A549 (cell line): ENCODE measurements at regions not wholly inside any gene's neighbourhood (a gene's known extent, or its start where the extent isn't known, plus 50 kb on each side); places are given as distances from the start of the nearest gene placed in this dataset.

Source experiments
- ATAC-seq, 2 experiments: fragments of 200-7000 bp in 1 of 2; fragments of >200 bp in 1 of 2; cut with Nextera tagmentation in 1 of 2; cut with Tn5 transposase in 1 of 2; 3 replicates each; pipeline versions ENCODE4 v1.8.0 to v1.9.1; 2018 to 2020; ENCODE audit warnings: mild to moderate bottlenecking in 1 of 2, moderate library complexity in 1 of 2
- CTCF ChIA-PET: fragments of 300-600 bp; sonication (Branson Sonifier 250); formaldehyde crosslinking; extraction: SDS; loops from one replicate; lab custom pipeline; 2021; ENCODE audit warnings: antibody characterized with exemption, inconsistent platforms; lab: Yijun Ruan, JAX
- POLR2A ChIA-PET: fragments of 350-600 bp; formaldehyde crosslinking; extraction: SDS; loops from one replicate; lab custom pipeline; 2021; ENCODE audit warnings: antibody characterized with exemption, inconsistent platforms; lab: Yijun Ruan, JAX
- DNase-seq, 2 experiments: peaks; one replicate each; pipeline versions ENCODE4 v3.0.0 to v3.0.0-alpha.2; 2011 to 2016; ENCODE audit warnings: low read depth in 1 of 2, low spot score in 1 of 2
- FAIRE-seq: peaks from 2 replicates; lab custom pipeline; 2011; peaks lifted over from hg19 to GRCh38; lab: Jason Lieb, UNC
- H3K27ac ChIP-seq, 2 experiments: fragments of >200 bp; sonication (Bioruptor Twin); formaldehyde crosslinking; 3 replicates each; pipeline ENCODE4 v1.5.1; 2016 to 2017
- H3K4me1 ChIP-seq: fragments of >200 bp; sonication (Bioruptor Twin); formaldehyde crosslinking; 3 replicates; pipeline ENCODE4 v1.6.1; 2016
- H3K4me2 ChIP-seq: fragments of >200 bp; sonication (Bioruptor Twin); formaldehyde crosslinking; 3 replicates; pipeline ENCODE4 v1.6.1; 2016
- H3K4me3 ChIP-seq: fragments of >200 bp; sonication (Bioruptor Twin); formaldehyde crosslinking; 3 replicates; pipeline ENCODE4 v1.5.1; 2016
- H3K9me3 ChIP-seq: fragments of >200 bp; sonication (Bioruptor Twin); formaldehyde crosslinking; 3 replicates; pipeline ENCODE4 v1.6.1; 2016
- BHLHE40 ChIP-seq: IDR thresholded peaks from 2 replicates; pipeline ENCODE4 v1.6.1; 2012; ENCODE audit warnings: low read depth, low read length, inconsistent platforms
- CBX2 ChIP-seq: fragments of 200-600 bp; sonication (generic); IDR thresholded peaks from 2 replicates; pipeline ENCODE4 v1.6.1; 2016; ENCODE audit warnings: low read depth, mild to moderate bottlenecking, borderline replicate concordance
- CHD2 ChIP-seq: fragments of 150-350 bp; IDR thresholded peaks from 2 replicates; pipeline ENCODE4 v1.6.1; 2014; ENCODE audit warnings: low read length; ENCODE audit not compliant: partially characterized antibody
- CTCF ChIP-seq: fragments of >200 bp; sonication (Bioruptor Twin); formaldehyde crosslinking; IDR thresholded peaks from 3 replicates; pipeline ENCODE4 v1.5.1; 2016
- EP300 ChIP-seq, 2 experiments: fragments of >200 bp; sonication (Bioruptor Twin); formaldehyde crosslinking; IDR thresholded peaks; 2 replicates in 1 of 2; 3 replicates in 1 of 2; pipeline ENCODE4 v1.6.1; 2016 to 2017
- FOSB ChIP-seq: fragments of 250-450 bp; sonication (Bioruptor Pico); IDR thresholded peaks from 2 replicates; pipeline ENCODE4 v1.5.0; 2020; ENCODE audit warnings: mild to moderate bottlenecking, moderate library complexity
- FOXS1 ChIP-seq: fragments of 250-450 bp; sonication (Bioruptor Pico); IDR thresholded peaks from 2 replicates; pipeline ENCODE4 v1.5.0; 2020; ENCODE audit warnings: mild to moderate bottlenecking, moderate library complexity
- HEYL ChIP-seq: fragments of 250-450 bp; sonication (Bioruptor Pico); IDR thresholded peaks from 2 replicates; pipeline ENCODE4 v1.8.0; 2021; ENCODE audit warnings: mild to moderate bottlenecking, moderate library complexity
- HOXA7 ChIP-seq: fragments of 250-450 bp; sonication (Bioruptor Pico); IDR thresholded peaks from 2 replicates; pipeline ENCODE4 v1.5.0; 2020; ENCODE audit warnings: mild to moderate bottlenecking, moderate library complexity
- JUN ChIP-seq, 2 experiments: fragments of >200 bp; sonication (Bioruptor Twin); formaldehyde crosslinking; IDR thresholded peaks; 2 replicates in 1 of 2; 3 replicates in 1 of 2; pipeline ENCODE4 v1.6.1; 2016 to 2017
- KDM5A ChIP-seq: fragments of 200-600 bp; sonication (generic); IDR thresholded peaks from 2 replicates; pipeline ENCODE4 v1.6.1; 2016; ENCODE audit warnings: antibody characterized with exemption, mild to moderate bottlenecking
- MAZ ChIP-seq: fragments of 150-350 bp; IDR thresholded peaks from 2 replicates; pipeline ENCODE4 v1.6.1; 2014; ENCODE audit warnings: antibody characterized with exemption, low read depth, low read length, borderline replicate concordance
- PHF8 ChIP-seq: fragments of 200-600 bp; sonication (generic); IDR thresholded peaks from 2 replicates; pipeline ENCODE4 v1.6.1; 2016; ENCODE audit warnings: low read depth, mild to moderate bottlenecking, antibody characterized with exemption, moderate library complexity, borderline replicate concordance
- SMC3 ChIP-seq: fragments of >200 bp; sonication (Bioruptor Twin); formaldehyde crosslinking; IDR thresholded peaks from 3 replicates; pipeline ENCODE4 v1.6.1; 2018; ENCODE audit warnings: inconsistent platforms
- TFCP2L1 ChIP-seq: fragments of 250-450 bp; sonication (Bioruptor Pico); IDR thresholded peaks from 2 replicates; pipeline ENCODE4 v1.5.0; 2021; ENCODE audit warnings: mild to moderate bottlenecking
- TP53 ChIP-seq: fragments of 250-450 bp; sonication (Bioruptor Pico); IDR thresholded peaks from 2 replicates; pipeline ENCODE4 v1.5.0; 2021; ENCODE audit warnings: mild to moderate bottlenecking, moderate library complexity
- USF2 ChIP-seq: fragments of 450-650 bp; IDR thresholded peaks from 2 replicates; pipeline ENCODE4 v1.6.1; 2014; ENCODE audit warnings: antibody characterized with exemption
- WGBS: methylation state at CpG from one replicate; pipeline ENCODE4 v1.1.6; 2017; ENCODE audit errors: missing lambda C conversion rate; 5-methylcytosine and 5-hydroxymethylcytosine counted together
- TF ChIP-seq, protein P1 (sequence below): fragments of >200 bp; sonication (Bioruptor Twin); formaldehyde crosslinking; IDR thresholded peaks from 2 replicates; pipeline ENCODE4 v1.6.1; 2016
- TF ChIP-seq, protein P2 (sequence below): IDR thresholded peaks from 2 replicates; pipeline ENCODE4 v1.6.1; 2012
- TF ChIP-seq, protein P3 (sequence below): IDR thresholded peaks from 2 replicates; pipeline ENCODE4 v1.6.1; 2012; ENCODE audit warnings: low read depth, borderline replicate concordance

DNA sequence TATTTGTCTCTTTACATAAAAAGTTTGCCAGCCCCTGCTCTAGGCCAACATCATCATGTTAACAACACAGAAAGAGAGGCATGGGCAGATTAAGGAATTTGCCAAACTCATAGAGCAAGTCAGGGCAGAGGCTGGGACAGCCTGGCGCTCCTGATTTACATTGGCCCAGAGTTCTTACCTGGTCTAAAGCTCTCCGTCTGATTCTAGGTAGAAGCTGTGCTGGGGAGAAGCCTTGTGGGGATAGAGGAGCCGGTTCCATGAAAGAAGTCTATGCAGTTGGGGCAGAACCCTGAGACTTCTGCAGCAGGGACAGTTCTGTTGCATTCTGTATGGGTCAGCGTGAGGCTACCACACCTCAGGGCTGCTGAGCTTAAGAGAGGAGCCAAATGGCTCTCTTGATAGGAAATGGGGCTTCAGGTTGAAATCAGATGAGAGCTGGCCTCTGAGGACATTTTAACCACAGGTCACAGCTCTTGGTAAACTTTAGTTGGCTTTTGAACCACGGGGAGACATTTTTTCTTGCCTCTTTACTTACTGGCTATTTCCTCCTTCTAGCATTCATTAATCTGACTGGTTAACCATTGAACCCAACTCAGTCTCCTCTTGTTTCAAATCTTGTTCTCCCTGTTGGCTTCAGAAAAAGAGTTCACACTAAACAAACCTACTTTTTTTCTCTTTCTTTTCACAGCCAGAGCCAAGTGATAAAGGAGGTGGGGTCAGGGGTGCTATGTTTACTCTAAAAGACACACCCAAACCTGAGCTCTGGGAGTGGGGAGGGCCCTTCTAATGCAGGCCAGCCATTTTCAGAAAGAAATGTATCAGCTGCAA is 250.7 kb downstream of the OPA1 start:
- DNase-seq = peak in 1 of 2 experiments; percentile 61
- Histone ChIP-seq H3K9me3 (no peaks in the 10 kb centered on the region), H3K4me3 (no peak overlapping the region), H3K4me2 (peak overlapping the region; percentile 39), H3K27ac (peak overlapping the region; percentile 52 to 71), H3K4me1 (peaks cover 19% of the 10 kb centered on the region)
- peak in 1 of 2 experiments; percentile 66; a peak in 3 of 6 replicates for ATAC-seq
- ChIA-PET POLR2A (no interaction called here), CTCF (interaction anchor here (1.0 to 1.1 kb wide), 2 partner anchors 62 to 97 kb away, joined by 3 read pairs; no protein-coding TSS in a partner anchor)
- 49% methylated on average over 3 of the region's 5 CpGs for WGBS
- TF ChIP-seq CBX2 = no peak
- TF ChIP-seq TFCP2L1 (CRISPR knock-in tag) = no peak
- TF ChIP-seq CHD2 = no peak
- TF ChIP-seq USF2 = no peak
- TF ChIP-seq FOXS1 (CRISPR knock-in tag) = no peak
- no peak for FAIRE-seq

- 72% methylated on average over 3 of the region's 3 CpGs for WGBS
- FAIRE-seq (no peak), DNase-seq (no peak)
- CTCF ChIA-PET = interaction anchor here (1.1 to 1.2 kb wide), 2 partner anchors 63 to 489 kb away, joined by 3 to 4 read pairs; no protein-coding TSS in a partner anchor
- H3K4me2 ChIP-seq = peak overlapping the region; percentile 39
- H3K27ac ChIP-seq = peak overlapping the region; percentile 52 to 71; a peak in 4 of 6 replicates
- H3K4me1 ChIP-seq = peaks cover 19% of the 10 kb centered on the region
- H3K9me3 ChIP-seq = no peaks in the 10 kb centered on the region
- TF ChIP-seq EP300 (IDR thresholded peaks at IDR 0.05) = no peak
- TF ChIP-seq JUN (IDR thresholded peaks at IDR 0.05) = no peak
- no peak for TF ChIP-seq CTCF
- TF ChIP-seq KDM5A = no peak
- TF ChIP-seq SMC3 = no peak
- TF ChIP-seq, all 56 proteins: peak for 0
- ATAC-seq = no peak
- H3K4me3 ChIP-seq = no peak overlapping the region
- POLR2A ChIA-PET = no interaction called here
Observed at GRCh38 chr3:193844472-193844871, 251.5 kb downstream of the OPA1 start.

GRCh38 chr3:193845144-193845543 is 252.1 kb downstream of the OPA1 start:
- 72% methylated on average over 4 of the region's 4 CpGs for WGBS
- ChIA-PET POLR2A (no interaction called here), CTCF (interaction anchor here (1.1 to 1.2 kb wide), 3 partner anchors 64 to 488 kb away, joined by 3 to 4 read pairs (median 4); no protein-coding TSS in a partner anchor)

More at GRCh38 chr3:193845144-193845543, 252.1 kb downstream of the OPA1 start:
- TF ChIP-seq TP53 (CRISPR knock-in tag) = no peak
- TF ChIP-seq, protein P1, sequence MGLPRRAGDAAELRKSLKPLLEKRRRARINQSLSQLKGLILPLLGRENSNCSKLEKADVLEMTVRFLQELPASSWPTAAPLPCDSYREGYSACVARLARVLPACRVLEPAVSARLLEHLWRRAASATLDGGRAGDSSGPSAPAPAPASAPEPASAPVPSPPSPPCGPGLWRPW = no peak
- no peak for TF ChIP-seq FOXS1 (CRISPR knock-in tag)
- TF ChIP-seq MAZ = no peak
- TF ChIP-seq PHF8 = no peak
- TF ChIP-seq HOXA7 (CRISPR knock-in tag) = no peak
- TF ChIP-seq BHLHE40 = no peak
- TF ChIP-seq, protein P2, sequence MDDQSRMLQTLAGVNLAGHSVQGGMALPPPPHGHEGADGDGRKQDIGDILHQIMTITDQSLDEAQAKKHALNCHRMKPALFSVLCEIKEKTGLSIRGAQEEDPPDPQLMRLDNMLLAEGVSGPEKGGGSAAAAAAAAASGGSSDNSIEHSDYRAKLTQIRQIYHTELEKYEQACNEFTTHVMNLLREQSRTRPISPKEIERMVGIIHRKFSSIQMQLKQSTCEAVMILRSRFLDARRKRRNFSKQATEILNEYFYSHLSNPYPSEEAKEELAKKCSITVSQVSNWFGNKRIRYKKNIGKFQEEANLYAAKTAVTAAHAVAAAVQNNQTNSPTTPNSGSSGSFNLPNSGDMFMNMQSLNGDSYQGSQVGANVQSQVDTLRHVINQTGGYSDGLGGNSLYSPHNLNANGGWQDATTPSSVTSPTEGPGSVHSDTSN = no peak
- TF ChIP-seq HEYL = no peak
- TF ChIP-seq, protein P3, sequence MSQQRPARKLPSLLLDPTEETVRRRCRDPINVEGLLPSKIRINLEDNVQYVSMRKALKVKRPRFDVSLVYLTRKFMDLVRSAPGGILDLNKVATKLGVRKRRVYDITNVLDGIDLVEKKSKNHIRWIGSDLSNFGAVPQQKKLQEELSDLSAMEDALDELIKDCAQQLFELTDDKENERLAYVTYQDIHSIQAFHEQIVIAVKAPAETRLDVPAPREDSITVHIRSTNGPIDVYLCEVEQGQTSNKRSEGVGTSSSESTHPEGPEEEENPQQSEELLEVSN = no peak
- TF ChIP-seq FOSB = no peak
- no peaks in the 10 kb centered on the region for H3K9me3 ChIP-seq
- FAIRE-seq (no peak), ATAC-seq (no peak), DNase-seq (no peak)
- peaks cover 19% of the 10 kb centered on the region for H3K4me1 ChIP-seq
- H3K4me3 ChIP-seq = no peak overlapping the region
- no peak overlapping the region for H3K4me2 ChIP-seq
- no peak overlapping the region for H3K27ac ChIP-seq
